ENCODE measurements at regions not wholly inside any gene's neighbourhood (a gene's known extent, or its start where the extent isn't known, plus 50 kb on each side); places are given as distances from the start of the nearest gene placed in this dataset.

- no peaks in the 10 kb centered on the region for H3K36me3 ChIP-seq (ENCODE audit: control insufficient read depth in 1 of 2, insufficient read depth in 2 of 2, low read length in 2 of 2)
- H4K91ac ChIP-seq (ENCODE audit: low read depth, low read length): no peak overlapping the region
- H2BK5ac ChIP-seq (ENCODE audit: low read depth, low read length, poor library complexity): no peak overlapping the region
- H2BK120ac ChIP-seq (ENCODE audit: insufficient read depth, low read length, poor library complexity): no peak overlapping the region
- H3K18ac ChIP-seq (ENCODE audit: low read length): no peak overlapping the region
- no peak overlapping the region for H2AK5ac ChIP-seq (ENCODE audit: low read length)
- no peaks in the 10 kb centered on the region for H3K79me2 ChIP-seq (ENCODE audit: control insufficient read depth, insufficient read depth, low read length, poor library complexity)
- H3K27ac ChIP-seq (ENCODE audit: low read depth, low read length): no peak overlapping the region
- H3K4me3 ChIP-seq (ENCODE audit: low read depth, low read length): no peak overlapping the region
- H3K4ac ChIP-seq (ENCODE audit: low read depth, low read length): no peak overlapping the region
- no CpG with 5 or more reads among the region's 1 CpG for WGBS (ENCODE audit: extremely low coverage, insufficient coverage, insufficient read length)
- H2AFZ ChIP-seq (ENCODE audit: insufficient read depth, low read length, poor library complexity): no peak overlapping the region
- H4K12ac ChIP-seq (ENCODE audit: low read depth, low read length): no peak overlapping the region
- no peak overlapping the region for H4K8ac ChIP-seq (ENCODE audit: low read depth, low read length)
- H3K27me3 ChIP-seq (ENCODE audit: insufficient read depth, low read length): no peaks in the 10 kb centered on the region
- no peak overlapping the region for H3K23ac ChIP-seq (ENCODE audit: low read length)
- no peak for DNase-seq
- H3K9ac ChIP-seq (ENCODE audit: low read length): no peak overlapping the region
- no peak overlapping the region for H3K14ac ChIP-seq (ENCODE audit: low read length)
- no peaks in the 10 kb centered on the region for H3K9me3 ChIP-seq (ENCODE audit: insufficient read depth, low read depth, low read length)
- H3K79me1 ChIP-seq (ENCODE audit: low read length): no peaks in the 10 kb centered on the region
- no peak overlapping the region for H3K4me2 ChIP-seq (ENCODE audit: low read length)
- no peak overlapping the region for H2BK12ac ChIP-seq (ENCODE audit: low read length)
- H3K4me1 ChIP-seq (ENCODE audit: control insufficient read depth in 1 of 2, insufficient read depth in 2 of 2, low read length in 2 of 2): no peaks in the 10 kb centered on the region
Observed at GRCh38 chr7:114102131-114102530, 183.3 kb upstream of the PPP1R3A start.

GRCh38 chr7:114100810-114101209, 182.0 kb upstream of the PPP1R3A start:
- Histone ChIP-seq H3K14ac (ENCODE audit: low read length) (no peak overlapping the region), H4K12ac (ENCODE audit: low read depth, low read length) (no peak overlapping the region), H4K91ac (ENCODE audit: low read depth, low read length) (no peak overlapping the region), H2AK5ac (ENCODE audit: low read length) (no peak overlapping the region), H2AFZ (ENCODE audit: insufficient read depth, low read length, poor library complexity) (no peak overlapping the region), H2BK5ac (ENCODE audit: low read depth, low read length, poor library complexity) (no peak overlapping the region), H3K27ac (ENCODE audit: low read depth, low read length) (no peak overlapping the region), H3K9me3 (ENCODE audit: insufficient read depth, low read depth, low read length) (no peaks in the 10 kb centered on the region), H3K4me2 (ENCODE audit: low read length) (no peak overlapping the region), H3K18ac (ENCODE audit: low read length) (no peak overlapping the region), H3K9ac (ENCODE audit: low read length) (no peak overlapping the region), H3K79me1 (ENCODE audit: low read length) (no peaks in the 10 kb centered on the region), H3K36me3 (ENCODE audit: control insufficient read depth in 1 of 2, insufficient read depth in 2 of 2, low read length in 2 of 2) (no peaks in the 10 kb centered on the region), H4K8ac (ENCODE audit: low read depth, low read length) (no peak overlapping the region), H3K4me3 (ENCODE audit: low read depth, low read length) (no peak overlapping the region), H3K4ac (ENCODE audit: low read depth, low read length) (no peak overlapping the region), H2BK120ac (ENCODE audit: insufficient read depth, low read length, poor library complexity) (no peak overlapping the region), H2BK12ac (ENCODE audit: low read length) (no peak overlapping the region), H3K79me2 (ENCODE audit: control insufficient read depth, insufficient read depth, low read length, poor library complexity) (no peaks in the 10 kb centered on the region), H3K23ac (ENCODE audit: low read length) (no peak overlapping the region), H3K27me3 (ENCODE audit: insufficient read depth, low read length) (no peaks in the 10 kb centered on the region), H3K4me1 (ENCODE audit: control insufficient read depth in 1 of 2, insufficient read depth in 2 of 2, low read length in 2 of 2) (no peaks in the 10 kb centered on the region)
- DNase-seq: no peak

GRCh38 chr7:114099337-114099736, 180.5 kb upstream of the PPP1R3A start:
- H3K9me3 ChIP-seq (ENCODE audit: insufficient read depth, low read depth, low read length): no peaks in the 10 kb centered on the region
- H3K4me1 ChIP-seq (ENCODE audit: control insufficient read depth in 1 of 2, insufficient read depth in 2 of 2, low read length in 2 of 2): no peaks in the 10 kb centered on the region
- no peak overlapping the region for H3K14ac ChIP-seq (ENCODE audit: low read length)
- no peak overlapping the region for H2AK5ac ChIP-seq (ENCODE audit: low read length)
- H3K27me3 ChIP-seq (ENCODE audit: insufficient read depth, low read length): no peaks in the 10 kb centered on the region
- H3K18ac ChIP-seq (ENCODE audit: low read length): no peak overlapping the region
- WGBS (ENCODE audit: extremely low coverage, insufficient coverage, insufficient read length): no CpG with 5 or more reads among the region's 3 CpGs
- H3K9ac ChIP-seq (ENCODE audit: low read length): no peak overlapping the region
- H2BK12ac ChIP-seq (ENCODE audit: low read length): no peak overlapping the region
- H3K4me2 ChIP-seq (ENCODE audit: low read length): no peak overlapping the region
- H4K12ac ChIP-seq (ENCODE audit: low read depth, low read length): no peak overlapping the region
- H2BK120ac ChIP-seq (ENCODE audit: insufficient read depth, low read length, poor library complexity): no peak overlapping the region
- no peak overlapping the region for H2BK5ac ChIP-seq (ENCODE audit: low read depth, low read length, poor library complexity)
- no peak overlapping the region for H3K4ac ChIP-seq (ENCODE audit: low read depth, low read length)
- H4K91ac ChIP-seq (ENCODE audit: low read depth, low read length): no peak overlapping the region
- no peaks in the 10 kb centered on the region for H3K79me1 ChIP-seq (ENCODE audit: low read length)
- H3K79me2 ChIP-seq (ENCODE audit: control insufficient read depth, insufficient read depth, low read length, poor library complexity): no peaks in the 10 kb centered on the region
- no peak for DNase-seq
- no peak overlapping the region for H4K8ac ChIP-seq (ENCODE audit: low read depth, low read length)
- no peak overlapping the region for H3K4me3 ChIP-seq (ENCODE audit: low read depth, low read length)
- no peak overlapping the region for H3K27ac ChIP-seq (ENCODE audit: low read depth, low read length)
- H3K36me3 ChIP-seq (ENCODE audit: control insufficient read depth in 1 of 2, insufficient read depth in 2 of 2, low read length in 2 of 2): no peaks in the 10 kb centered on the region
- H3K23ac ChIP-seq (ENCODE audit: low read length): no peak overlapping the region
- no peak overlapping the region for H2AFZ ChIP-seq (ENCODE audit: insufficient read depth, low read length, poor library complexity)

- Histone ChIP-seq H3K4me2 (ENCODE audit: low read length) (no peak overlapping the region), H3K14ac (ENCODE audit: low read length) (no peak overlapping the region), H3K4ac (ENCODE audit: low read depth, low read length) (no peak overlapping the region), H3K4me3 (ENCODE audit: low read depth, low read length) (no peak overlapping the region), H2BK5ac (ENCODE audit: low read depth, low read length, poor library complexity) (no peak overlapping the region), H3K9me3 (ENCODE audit: insufficient read depth, low read depth, low read length) (no peaks in the 10 kb centered on the region), H4K8ac (ENCODE audit: low read depth, low read length) (no peak overlapping the region), H3K79me2 (ENCODE audit: control insufficient read depth, insufficient read depth, low read length, poor library complexity) (no peaks in the 10 kb centered on the region), H2BK12ac (ENCODE audit: low read length) (no peak overlapping the region), H3K23ac (ENCODE audit: low read length) (no peak overlapping the region), H3K9ac (ENCODE audit: low read length) (no peak overlapping the region), H4K91ac (ENCODE audit: low read depth, low read length) (no peak overlapping the region), H4K12ac (ENCODE audit: low read depth, low read length) (no peak overlapping the region), H3K18ac (ENCODE audit: low read length) (no peak overlapping the region), H2AK5ac (ENCODE audit: low read length) (no peak overlapping the region), H3K27me3 (ENCODE audit: insufficient read depth, low read length) (no peaks in the 10 kb centered on the region), H3K27ac (ENCODE audit: low read depth, low read length) (no peak overlapping the region), H3K36me3 (ENCODE audit: control insufficient read depth in 1 of 2, insufficient read depth in 2 of 2, low read length in 2 of 2) (no peaks in the 10 kb centered on the region), H2AFZ (ENCODE audit: insufficient read depth, low read length, poor library complexity) (no peak overlapping the region), H2BK120ac (ENCODE audit: insufficient read depth, low read length, poor library complexity) (no peak overlapping the region), H3K79me1 (ENCODE audit: low read length) (no peaks in the 10 kb centered on the region), H3K4me1 (ENCODE audit: control insufficient read depth in 1 of 2, insufficient read depth in 2 of 2, low read length in 2 of 2) (no peaks in the 10 kb centered on the region)
- WGBS (ENCODE audit: extremely low coverage, insufficient coverage, insufficient read length): no CpG with 5 or more reads among the region's 4 CpGs
- DNase-seq: no peak
Observed at GRCh38 chr7:114095885-114096284, 177.1 kb upstream of the PPP1R3A start.
